A549 (cell line): ENCODE measurements at regions not wholly inside any gene's neighbourhood (a gene's known extent, or its start where the extent isn't known, plus 50 kb on each side); places are given as distances from the start of the nearest gene placed in this dataset.

ENCODE experiments used
- ATAC-seq, 2 experiments: fragments of 200-7000 bp in 1 of 2; fragments of >200 bp in 1 of 2; cut with Nextera tagmentation in 1 of 2; cut with Tn5 transposase in 1 of 2; 3 replicates each; pipeline versions ENCODE4 v1.8.0 to v1.9.1; 2018 to 2020; ENCODE audit warnings: mild to moderate bottlenecking in 1 of 2, moderate library complexity in 1 of 2
- CTCF ChIA-PET: fragments of 300-600 bp; sonication (Branson Sonifier 250); formaldehyde crosslinking; extraction: SDS; loops from one replicate; lab custom pipeline; 2021; ENCODE audit warnings: antibody characterized with exemption, inconsistent platforms; lab: Yijun Ruan, JAX
- POLR2A ChIA-PET: fragments of 350-600 bp; formaldehyde crosslinking; extraction: SDS; loops from one replicate; lab custom pipeline; 2021; ENCODE audit warnings: antibody characterized with exemption, inconsistent platforms; lab: Yijun Ruan, JAX
- DNase-seq, 2 experiments: peaks; one replicate each; pipeline versions ENCODE4 v3.0.0 to v3.0.0-alpha.2; 2011 to 2016; ENCODE audit warnings: low read depth in 1 of 2, low spot score in 1 of 2
- FAIRE-seq: peaks from 2 replicates; lab custom pipeline; 2011; peaks lifted over from hg19 to GRCh38; lab: Jason Lieb, UNC
- H3K27ac ChIP-seq, 2 experiments: fragments of >200 bp; sonication (Bioruptor Twin); formaldehyde crosslinking; 3 replicates each; pipeline ENCODE4 v1.5.1; 2016 to 2017
- H3K4me1 ChIP-seq: fragments of >200 bp; sonication (Bioruptor Twin); formaldehyde crosslinking; 3 replicates; pipeline ENCODE4 v1.6.1; 2016
- H3K4me2 ChIP-seq: fragments of >200 bp; sonication (Bioruptor Twin); formaldehyde crosslinking; 3 replicates; pipeline ENCODE4 v1.6.1; 2016
- H3K4me3 ChIP-seq: fragments of >200 bp; sonication (Bioruptor Twin); formaldehyde crosslinking; 3 replicates; pipeline ENCODE4 v1.5.1; 2016
- H3K9me3 ChIP-seq: fragments of >200 bp; sonication (Bioruptor Twin); formaldehyde crosslinking; 3 replicates; pipeline ENCODE4 v1.6.1; 2016
- BCL3 ChIP-seq: fragments of >200 bp; sonication (Bioruptor Twin); formaldehyde crosslinking; IDR thresholded peaks from 3 replicates; pipeline ENCODE4 v1.6.1; 2016
- CBX2 ChIP-seq: fragments of 200-600 bp; sonication (generic); IDR thresholded peaks from 2 replicates; pipeline ENCODE4 v1.6.1; 2016; ENCODE audit warnings: low read depth, mild to moderate bottlenecking, borderline replicate concordance
- CTCF ChIP-seq: fragments of >200 bp; sonication (Bioruptor Twin); formaldehyde crosslinking; IDR thresholded peaks from 3 replicates; pipeline ENCODE4 v1.5.1; 2016
- E2F6 ChIP-seq: IDR thresholded peaks from 2 replicates; pipeline ENCODE4 v1.6.1; 2012; ENCODE audit warnings: low read depth, borderline replicate concordance
- EP300 ChIP-seq, 2 experiments: fragments of >200 bp; sonication (Bioruptor Twin); formaldehyde crosslinking; IDR thresholded peaks; 2 replicates in 1 of 2; 3 replicates in 1 of 2; pipeline ENCODE4 v1.6.1; 2016 to 2017
- FOSL2 ChIP-seq, 2 experiments: fragments of 450-650 bp in 1 of 2; fragments of >200 bp in 1 of 2; sonication (Bioruptor Twin) in 1 of 2; formaldehyde crosslinking; IDR thresholded peaks; 2 replicates each; pipeline versions ENCODE4 v1.5.0 to v1.6.1; 2016 to 2020; ENCODE audit warnings: mild to moderate bottlenecking in 1 of 2, moderate library complexity in 1 of 2
- GATA3 ChIP-seq: IDR thresholded peaks from 2 replicates; pipeline ENCODE4 v1.6.1; 2012; ENCODE audit warnings: borderline replicate concordance
- HDAC2 ChIP-seq: fragments of 200-600 bp; sonication (generic); IDR thresholded peaks from 2 replicates; pipeline ENCODE4 v1.6.1; 2016
- HMGXB4 ChIP-seq: fragments of 250-450 bp; sonication (Bioruptor Pico); IDR thresholded peaks from 2 replicates; pipeline ENCODE4 v1.5.0; 2021; ENCODE audit warnings: mild to moderate bottlenecking, moderate library complexity, borderline replicate concordance
- HOXA7 ChIP-seq: fragments of 250-450 bp; sonication (Bioruptor Pico); IDR thresholded peaks from 2 replicates; pipeline ENCODE4 v1.5.0; 2020; ENCODE audit warnings: mild to moderate bottlenecking, moderate library complexity
- HOXB5 ChIP-seq: fragments of 250-450 bp; sonication (Bioruptor Pico); IDR thresholded peaks from 2 replicates; pipeline ENCODE4 v1.5.0; 2020; ENCODE audit warnings: mild to moderate bottlenecking, moderate library complexity
- JUN ChIP-seq, 2 experiments: fragments of >200 bp; sonication (Bioruptor Twin); formaldehyde crosslinking; IDR thresholded peaks; 2 replicates in 1 of 2; 3 replicates in 1 of 2; pipeline ENCODE4 v1.6.1; 2016 to 2017
- JUNB ChIP-seq: fragments of >200 bp; sonication (Bioruptor Twin); formaldehyde crosslinking; IDR thresholded peaks from 2 replicates; pipeline ENCODE4 v1.6.1; 2016
- MAX ChIP-seq: IDR thresholded peaks from 2 replicates; pipeline ENCODE4 v1.6.1; 2012
- NPAS2 ChIP-seq: fragments of 250-450 bp; sonication (Bioruptor Pico); IDR thresholded peaks from 2 replicates; pipeline ENCODE4 v1.8.0; 2022; ENCODE audit warnings: mild to moderate bottlenecking, moderate library complexity, borderline replicate concordance
- RAD21 ChIP-seq, 2 experiments: fragments of >200 bp in 1 of 2; sonication (Bioruptor Twin) in 1 of 2; formaldehyde crosslinking in 1 of 2; IDR thresholded peaks in 1 of 2; conservative IDR thresholded peaks in 1 of 2; 2 replicates in 1 of 2; 3 replicates in 1 of 2; pipeline ENCODE4 v1.6.1; 2012 to 2018; ENCODE audit warnings: inconsistent platforms in 1 of 2
- RARB ChIP-seq: fragments of 250-450 bp; sonication (Bioruptor Pico); IDR thresholded peaks from 2 replicates; pipeline ENCODE4 v1.8.0; 2021; ENCODE audit warnings: mild to moderate bottlenecking, moderate library complexity
- RCOR1 ChIP-seq: fragments of 150-350 bp; IDR thresholded peaks from 2 replicates; pipeline ENCODE4 v1.6.1; 2014; ENCODE audit warnings: antibody characterized with exemption, low read length, low read depth
- SMC3 ChIP-seq: fragments of >200 bp; sonication (Bioruptor Twin); formaldehyde crosslinking; IDR thresholded peaks from 3 replicates; pipeline ENCODE4 v1.6.1; 2018; ENCODE audit warnings: inconsistent platforms
- SREBF2 ChIP-seq: fragments of 450-650 bp; IDR thresholded peaks from 2 replicates; pipeline ENCODE4 v1.6.1; 2014; ENCODE audit warnings: mild to moderate bottlenecking, moderate library complexity
- ZC3H11A ChIP-seq: fragments of 450-650 bp; IDR thresholded peaks from 2 replicates; pipeline ENCODE4 v1.6.1; 2014; ENCODE audit warnings: antibody characterized with exemption, mild to moderate bottlenecking
- WGBS: methylation state at CpG from one replicate; pipeline ENCODE4 v1.1.6; 2017; ENCODE audit errors: missing lambda C conversion rate; 5-methylcytosine and 5-hydroxymethylcytosine counted together

GRCh38 chr1:115546846-115547245 lies 94.9 kb upstream of the VANGL1 start:
- ChIA-PET POLR2A (no interaction called here), CTCF (interaction anchor here (3.3 kb wide), 1 partner anchor 49 kb away, joined by 17 read pairs; no protein-coding TSS in a partner anchor)
- H3K4me1 ChIP-seq, result peaks cover 19% of the 10 kb centered on the region
- no peak overlapping the region for H3K4me3 ChIP-seq
- peak overlapping the region in 1 of 2 experiments; percentile 83; a peak in 3 of 6 replicates for H3K27ac ChIP-seq
- FAIRE-seq (no peak), ATAC-seq (no peak), DNase-seq (no peak)
- no peak for TF ChIP-seq RCOR1
- no peak for TF ChIP-seq HMGXB4 (CRISPR knock-in tag)
- TF ChIP-seq HOXB5 (CRISPR knock-in tag), result no peak
- no peak for TF ChIP-seq CBX2
- no peak for TF ChIP-seq HOXA7 (CRISPR knock-in tag)
- no peak for TF ChIP-seq JUNB
- TF ChIP-seq GATA3, result no peak
- no peaks in the 10 kb centered on the region for H3K9me3 ChIP-seq
- WGBS, result 92% methylated on average over 2 of the region's 2 CpGs
- peak overlapping the region; percentile 64; the same call in 2 of the 3 replicates for H3K4me2 ChIP-seq

GRCh38 chr1:115545791-115546733 lies 95.7 kb upstream of the VANGL1 start:
- peak; percentile 96 for ATAC-seq
- 3% methylated on average over 9 of the region's 9 CpGs for WGBS

More at GRCh38 chr1:115545791-115546733, 95.7 kb upstream of the VANGL1 start:
- ChIA-PET CTCF (interaction anchor here (0.8 to 1.5 kb wide), 7 partner anchors 11 to 408 kb away, joined by 3 to 6 read pairs (median 4); no protein-coding TSS in a partner anchor), POLR2A (no interaction called here)
- H3K4me3 ChIP-seq, result no peak overlapping the region
- no peak for FAIRE-seq
- H3K27ac ChIP-seq, result peak overlapping the region; percentile 54 to 83
- H3K9me3 ChIP-seq, result no peaks in the 10 kb centered on the region
- TF ChIP-seq JUNB (peak; percentile 34; the same call in 1 of the 2 replicates), CBX2 (no peak), SREBF2 (no peak), E2F6 (peak; percentile 54; the same call in 1 of the 2 replicates), GATA3 (peak; percentile 38; the same call in 1 of the 2 replicates), JUN (IDR thresholded peaks at IDR 0.05) (0 out of 5 replicates have a peak, but pooled peaks of 1 of the 2 experiments have one; percentile 20), RAD21 (conservative IDR thresholded peaks at IDR 0.05 in 1 of 2, IDR thresholded peaks at IDR 0.05 in 1 of 2) (peak; percentile 69 to 73), BCL3 (no peak), CTCF (peak; percentile 59), ZC3H11A (no peak), NPAS2 (CRISPR knock-in tag) (no peak), EP300 (IDR thresholded peaks at IDR 0.05) (0 out of 5 replicates have a peak, but pooled peaks of 1 of the 2 experiments have one; percentile 10), FOSL2 (IDR thresholded peaks at IDR 0.05) (no peak), FOSL2 (CRISPR knock-in tag; IDR thresholded peaks at IDR 0.05) (peak; percentile 39; the same call in 1 of the 2 replicates), HDAC2 (no peak), RARB (CRISPR knock-in tag) (no peak), MAX (peak; percentile 41; the same call in 1 of the 2 replicates), SMC3 (peak; percentile 58)
- DNase-seq, result peak; percentile 70 to 79
- peak overlapping the region; percentile 64 for H3K4me2 ChIP-seq
- peaks cover 19% of the 10 kb centered on the region for H3K4me1 ChIP-seq
